ENCODE measurements at regions not wholly inside any gene's neighbourhood (a gene's known extent, or its start where the extent isn't known, plus 50 kb on each side); places are given as distances from the start of the nearest gene placed in this dataset.

DNA sequence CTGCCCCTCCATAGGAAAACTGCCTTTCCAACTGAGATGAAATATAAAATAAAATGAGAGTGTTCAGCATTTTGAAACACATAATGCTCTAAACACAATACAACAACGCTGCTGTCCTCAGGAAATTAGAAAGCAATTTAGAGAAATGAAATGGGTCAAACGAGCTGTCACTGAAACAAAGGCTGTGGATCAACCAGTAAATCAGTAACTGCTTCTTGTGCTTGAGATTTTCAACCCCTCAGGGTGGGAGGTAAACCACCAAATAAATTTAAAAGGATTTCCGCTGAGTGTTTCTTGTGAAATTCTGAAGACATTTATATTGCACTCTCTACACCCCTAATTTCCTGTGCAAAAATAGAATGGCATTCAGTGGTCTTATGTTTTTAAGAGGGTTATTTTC is 657.1 kb upstream of the SEL1L start:
- DNase-seq, result no peak

DNA sequence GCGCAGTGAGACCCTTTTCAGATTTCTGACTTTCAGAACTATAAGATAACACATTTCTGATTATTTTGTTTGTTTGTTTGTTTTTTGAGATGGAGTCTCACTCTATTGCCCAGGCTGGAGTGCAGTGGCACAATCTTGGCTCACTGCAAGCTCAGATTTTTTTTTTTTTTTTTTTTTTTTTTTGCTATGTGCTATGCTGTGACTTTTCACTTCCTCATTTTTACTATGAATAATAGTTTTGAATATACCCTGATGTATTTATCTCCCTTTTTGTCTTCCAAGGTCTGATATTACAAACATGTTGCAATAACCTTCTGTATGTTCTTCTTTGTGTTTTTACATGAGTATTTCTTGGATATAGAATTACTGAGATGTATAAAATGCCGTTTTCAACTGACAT is 658.7 kb upstream of the SEL1L start:
- no peak for DNase-seq

GRCh38 chr14:82223276-82223675 is 689.6 kb upstream of the SEL1L start:
- DNase-seq, result no peak

GRCh38 chr14:82224610-82225009 is 691.0 kb upstream of the SEL1L start:
- DNase-seq, result no peak

- no peak for DNase-seq
These were observed 697.1 kb upstream of the SEL1L start for GRCh38 chr14:82230748-82231147.

DNA sequence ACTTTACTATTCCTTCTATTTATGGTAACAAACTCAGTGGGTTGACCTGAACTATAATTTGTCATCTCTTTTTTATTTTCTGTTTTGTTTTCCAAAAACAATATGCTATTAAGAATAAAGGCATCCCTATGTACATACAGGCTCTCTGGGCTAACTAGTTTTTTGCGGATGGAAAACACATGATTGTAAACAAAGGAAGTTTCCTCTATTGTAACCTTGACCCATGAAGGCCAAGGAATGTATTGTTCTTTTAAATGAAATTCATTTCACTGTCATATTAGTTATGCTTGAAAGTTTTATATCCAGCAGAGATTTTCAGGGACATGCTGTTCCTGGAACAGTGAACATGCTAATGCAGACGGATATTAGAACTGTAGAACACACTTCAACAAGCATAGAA is 705.0 kb upstream of the SEL1L start:
- DNase-seq, result no peak

DNA sequence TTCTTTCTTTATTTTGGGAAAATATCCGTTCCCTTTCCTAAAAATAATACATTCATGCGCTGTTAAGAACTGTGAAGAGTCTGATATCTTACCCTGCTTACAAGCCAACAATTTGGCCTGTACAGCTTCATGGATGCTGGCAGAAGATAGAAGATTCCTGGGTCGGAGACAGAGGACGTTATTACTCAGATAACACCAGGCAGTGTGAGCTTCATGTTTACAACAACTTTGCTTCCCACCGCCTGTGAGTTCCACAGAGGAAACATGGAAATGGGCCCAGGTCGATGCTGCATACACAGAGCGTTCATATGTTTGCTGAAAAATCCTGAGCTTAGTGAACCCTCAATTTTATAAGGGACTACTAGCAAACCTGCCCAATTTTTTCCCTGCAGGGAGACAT is 705.6 kb upstream of the SEL1L start:
- DNase-seq, result no peak

DNA sequence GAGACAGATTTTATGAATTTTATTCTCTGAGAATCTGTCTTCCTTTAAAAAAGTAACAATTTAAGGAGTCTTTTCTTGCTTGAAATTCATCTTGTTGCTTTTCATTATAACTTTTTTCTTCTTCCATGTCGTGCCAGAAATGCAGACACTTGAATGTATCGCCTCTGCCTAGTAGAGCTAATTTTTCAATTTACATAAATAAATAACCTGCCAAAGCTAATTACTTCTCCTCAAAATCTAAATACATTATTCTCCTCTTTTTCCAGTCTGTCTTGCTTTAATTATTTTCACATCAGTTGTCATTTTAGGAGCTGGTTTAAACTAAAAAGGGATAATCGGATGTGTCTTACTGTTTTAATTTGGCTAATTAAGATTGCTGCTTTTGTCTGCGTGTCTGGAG is 711.1 kb upstream of the SEL1L start:
- DNase-seq, result no peak

GRCh38 chr14:82251494-82251893 is 717.8 kb upstream of the SEL1L start:
- peak in 1 of 2 experiments; percentile 20 for DNase-seq

DNA sequence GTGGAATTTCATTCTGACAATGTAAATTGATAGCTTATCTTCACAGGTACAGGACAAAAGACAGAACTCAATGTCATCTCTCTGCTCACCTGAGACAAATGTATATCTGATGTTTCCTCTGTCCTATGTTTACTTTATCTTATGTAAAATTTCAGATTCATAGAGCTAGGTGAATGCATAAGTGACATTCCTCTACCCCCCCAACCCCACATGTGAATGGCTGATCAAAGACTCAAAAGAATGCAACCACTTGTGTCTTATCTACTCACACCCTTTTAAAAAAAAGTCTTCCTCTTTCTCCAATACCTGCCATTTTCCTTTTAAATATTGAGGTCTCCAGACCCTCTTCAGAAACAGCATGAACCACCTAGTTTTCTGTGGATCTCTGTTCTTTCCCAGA is 736.6 kb upstream of the SEL1L start:
- DNase-seq, result no peak

- no peak for DNase-seq
These were observed 765.2 kb upstream of the SEL1L start for GRCh38 chr14:82298811-82299210.

GRCh38 chr14:82309199-82309598 is 775.5 kb upstream of the SEL1L start:
- DNase-seq, result no peak

DNA sequence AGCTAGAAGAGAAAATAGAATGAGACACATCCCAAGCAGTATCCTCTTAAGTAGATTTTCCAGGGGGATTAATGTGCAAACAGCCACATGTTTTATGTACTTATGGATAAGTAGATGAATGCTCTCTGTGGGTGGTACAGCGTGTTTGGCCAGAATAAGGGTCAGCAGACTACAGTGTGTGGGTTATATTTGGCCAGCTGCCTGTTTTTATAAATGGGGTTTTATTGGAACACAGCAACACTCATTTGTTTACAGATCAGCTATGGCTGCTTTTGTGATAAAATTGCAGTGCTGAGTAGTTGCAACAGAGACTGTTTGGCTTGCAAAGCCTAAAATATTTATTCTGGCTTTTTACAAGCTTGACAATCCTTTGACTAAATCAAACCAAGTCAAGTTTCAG is 780.2 kb upstream of the SEL1L start:
- DNase-seq, result no peak

GRCh38 chr14:82328442-82328841 is 794.8 kb upstream of the SEL1L start:
- no peak for DNase-seq

GRCh38 chr14:82341261-82341810 is 807.7 kb upstream of the SEL1L start:
- DNase-seq, result no peak

DNA sequence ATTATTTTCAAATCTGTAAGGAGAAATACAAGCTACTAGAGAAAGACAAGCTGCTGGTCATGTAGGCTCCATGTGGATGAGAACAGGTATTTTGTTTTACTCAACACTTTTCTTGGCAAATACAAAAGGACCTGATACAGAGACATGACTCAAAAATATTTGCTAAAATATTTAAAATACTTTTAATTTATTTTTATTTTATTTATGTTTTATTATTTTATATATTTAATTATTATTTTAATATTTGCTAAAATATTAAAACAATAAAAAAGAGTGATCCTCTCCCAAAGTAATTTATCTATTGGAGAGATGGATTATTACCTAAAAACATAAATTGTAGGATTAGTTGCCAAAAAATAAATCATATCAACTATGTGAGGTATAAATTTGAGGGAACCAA is 808.9 kb upstream of the SEL1L start:
- DNase-seq, result no peak

DNA sequence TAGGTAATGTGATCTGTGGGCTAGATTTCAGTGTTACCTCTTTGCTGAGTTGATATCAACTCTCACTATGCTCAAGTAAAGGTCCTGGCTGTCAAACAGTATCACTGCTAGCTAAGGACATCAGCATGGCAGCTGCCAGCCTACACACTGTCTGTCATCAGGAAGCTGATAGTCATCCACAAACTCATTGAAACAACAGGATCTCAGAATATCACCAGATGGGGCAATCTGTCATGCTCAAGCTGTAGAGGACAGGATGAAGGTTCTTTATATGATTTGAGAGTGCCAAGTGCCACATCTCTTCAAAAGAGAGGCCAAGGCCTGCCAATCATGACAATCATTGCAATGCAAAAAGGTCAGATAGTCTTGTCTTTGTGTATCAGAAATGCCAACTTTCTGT is 811.5 kb upstream of the SEL1L start:
- DNase-seq, result no peak

GRCh38 chr14:82354126-82354525 is 820.5 kb upstream of the SEL1L start:
- no peak for DNase-seq

- DNase-seq, result no peak
These were observed 825.5 kb upstream of the SEL1L start for GRCh38 chr14:82359201-82359600.

- no peak for DNase-seq
These were observed 828.8 kb upstream of the SEL1L start for GRCh38 chr14:82362452-82362851.

DNA sequence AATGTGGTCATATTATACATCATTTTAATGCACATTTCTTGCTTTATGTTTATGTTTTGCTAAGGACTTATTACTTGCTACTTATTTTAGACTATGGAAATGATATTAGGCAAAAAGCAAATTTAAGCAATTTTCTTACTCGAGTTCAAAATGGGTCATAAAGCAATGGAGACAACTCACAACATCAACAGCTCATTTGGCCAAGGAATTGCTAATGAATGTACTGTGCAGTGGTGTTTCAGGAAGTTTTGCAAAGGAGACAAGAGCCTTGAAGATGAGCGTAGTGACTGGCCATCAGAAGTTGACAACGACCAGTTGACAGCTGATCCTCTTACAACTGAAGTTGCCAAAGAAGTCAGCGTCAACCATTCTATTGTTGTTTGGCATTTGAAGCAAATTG is 831.8 kb upstream of the SEL1L start:
- DNase-seq, result no peak

DNA sequence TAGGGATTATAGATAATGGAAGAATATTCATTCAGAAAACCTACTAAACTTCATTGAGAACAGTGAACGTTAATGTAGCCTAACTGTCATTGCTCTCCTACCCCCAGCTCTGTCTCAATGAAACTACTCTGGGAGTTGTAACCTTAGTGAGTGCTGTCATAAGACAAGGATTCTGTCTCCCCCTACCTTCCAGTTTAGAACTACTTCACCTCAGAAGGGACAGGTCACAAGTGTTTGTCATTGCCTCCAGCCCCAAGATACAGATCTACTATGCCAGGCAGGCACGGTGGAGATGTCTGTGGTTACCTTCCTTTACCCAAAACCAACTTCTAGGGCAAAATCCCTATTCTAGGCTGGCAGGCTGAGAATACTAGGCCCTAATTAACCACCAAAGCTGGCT is 833.1 kb upstream of the SEL1L start:
- peak in 1 of 2 experiments; percentile 22 for DNase-seq

- DNase-seq, result no peak
These were observed 845.6 kb upstream of the SEL1L start for GRCh38 chr14:82379291-82379690.

DNA sequence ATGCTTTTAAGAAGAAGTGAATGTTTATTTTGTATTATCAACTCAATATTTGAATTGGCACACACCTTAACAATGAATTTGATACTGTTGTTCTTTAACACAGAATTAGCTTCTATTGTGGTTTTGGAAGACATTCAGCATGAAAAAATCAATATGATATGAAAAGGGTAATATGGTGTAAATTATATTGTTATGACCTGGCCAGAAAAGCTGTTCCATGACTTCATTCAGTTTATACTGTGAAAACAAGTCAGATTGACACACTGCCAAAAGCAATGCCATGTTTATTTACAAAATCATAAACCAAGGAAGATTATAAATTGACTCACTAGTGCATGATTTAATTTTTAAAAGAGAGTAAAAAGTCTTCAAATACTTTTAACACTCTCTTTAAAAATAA is 851.4 kb upstream of the SEL1L start:
- no peak for DNase-seq

DNA sequence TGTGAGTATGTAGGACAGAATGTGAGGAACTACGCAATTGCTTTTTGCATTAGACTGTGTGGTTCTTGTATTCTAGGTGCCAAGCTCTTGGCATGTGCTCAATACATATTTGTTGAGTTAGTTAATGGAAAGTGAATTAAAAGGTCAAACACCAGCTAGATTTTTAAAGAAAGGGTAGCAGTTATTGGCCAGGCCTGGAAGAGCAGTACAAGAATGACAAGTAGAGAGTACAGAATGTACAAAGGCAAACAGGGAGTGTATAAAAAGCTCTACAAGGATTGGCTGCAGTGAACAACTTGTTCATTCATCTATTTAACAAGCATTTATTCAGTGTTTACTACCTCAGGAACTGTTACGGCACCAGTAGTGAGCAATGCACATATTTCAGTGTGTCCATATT is 854.0 kb upstream of the SEL1L start:
- no peak for DNase-seq

GRCh38 chr14:82388488-82388887 is 854.8 kb upstream of the SEL1L start:
- no peak for DNase-seq

All from NCI-H526 (cell line).